GM23338 (cell line): ENCODE measurements at regions not wholly inside any gene's neighbourhood (a gene's known extent, or its start where the extent isn't known, plus 50 kb on each side); places are given as distances from the start of the nearest gene placed in this dataset.

ENCODE experiments used
- ATAC-seq: fragments of 200-7000 bp; cut with Tn5 transposase; 3 replicates; pipeline ENCODE4 v1.9.1; 2020
- DNase-seq: peaks from one replicate; pipeline ENCODE4 v3.0.0-alpha.2; 2015; ENCODE audit warnings: low spot score
- H2AFZ ChIP-seq: fragments of 200-600 bp; sonication (generic); 2 replicates; pipeline ENCODE4 v1.8.0; 2016; ENCODE audit warnings: antibody characterized with exemption, mild to moderate bottlenecking, moderate library complexity
- H3F3A ChIP-seq: fragments of 200-600 bp; sonication (generic); replicated peaks from 2 replicates; pipeline ENCODE4 v1.8.0; 2017; ENCODE audit warnings: antibody characterized with exemption, mixed run types, low read depth
- H3K27ac ChIP-seq: fragments of 200-600 bp; sonication (generic); 2 replicates; pipeline ENCODE4 v1.6.1; 2016; ENCODE audit warnings: low read depth
- H3K27me3 ChIP-seq: fragments of 200-600 bp; sonication (generic); 2 replicates; pipeline ENCODE4 v1.8.0; 2016; ENCODE audit warnings: mild to moderate bottlenecking, mixed run types, moderate library complexity; ENCODE audit not compliant: insufficient read depth
- H3K36me3 ChIP-seq: fragments of 200-600 bp; sonication (generic); 2 replicates; pipeline ENCODE4 v1.8.0; 2016; ENCODE audit warnings: mild to moderate bottlenecking; ENCODE audit not compliant: insufficient read depth
- H3K4me1 ChIP-seq: fragments of 200-600 bp; sonication (generic); 2 replicates; pipeline ENCODE4 v1.8.0; 2016; ENCODE audit warnings: mild to moderate bottlenecking, moderate library complexity; ENCODE audit not compliant: insufficient read depth
- H3K4me2 ChIP-seq: fragments of 200-600 bp; sonication (generic); 2 replicates; pipeline ENCODE4 v1.7.1; 2017; ENCODE audit warnings: mixed run types
- H3K4me3 ChIP-seq: fragments of 200-600 bp; sonication (generic); 2 replicates; pipeline ENCODE4 v1.6.1; 2016; ENCODE audit warnings: mixed run types
- H3K79me2 ChIP-seq: fragments of 200-600 bp; sonication (generic); replicated peaks from 2 replicates; pipeline ENCODE4 v1.8.0; 2017; ENCODE audit warnings: mild to moderate bottlenecking; ENCODE audit not compliant: insufficient read depth
- H3K9me2 ChIP-seq: fragments of 200-600 bp; sonication (generic); 2 replicates; pipeline ENCODE4 v1.8.0; 2017; ENCODE audit not compliant: insufficient read depth
- H4K20me1 ChIP-seq: fragments of 200-600 bp; sonication (generic); replicated peaks from 2 replicates; pipeline ENCODE4 v1.8.0; 2017; ENCODE audit warnings: mild to moderate bottlenecking; ENCODE audit not compliant: insufficient read depth
- H3K27ac Mint-ChIP-seq: 2 replicates; pipeline ENCODE4 v1.8.0; 2020; ENCODE audit warnings: inconsistent platforms, mild to moderate bottlenecking, moderate library complexity, mixed read lengths
- H3K27me3 Mint-ChIP-seq: 3 replicates; pipeline ENCODE4 v1.8.0; 2022; ENCODE audit warnings: low read depth, mild to moderate bottlenecking, moderate library complexity, mixed read lengths, inconsistent platforms; ENCODE audit not compliant: insufficient read depth, poor library complexity
- H3K36me3 Mint-ChIP-seq: 3 replicates; pipeline ENCODE4 v1.8.0; 2021; ENCODE audit warnings: low read depth, mild to moderate bottlenecking, inconsistent platforms, moderate library complexity, mixed read lengths
- H3K4me1 Mint-ChIP-seq: 3 replicates; pipeline ENCODE4 v1.8.0; 2020; ENCODE audit warnings: mild to moderate bottlenecking, inconsistent platforms, mixed read lengths
- H3K4me3 Mint-ChIP-seq: 3 replicates; pipeline ENCODE4 v1.8.0; 2021; ENCODE audit warnings: moderate library complexity, mild to moderate bottlenecking, inconsistent platforms, mixed read lengths
- H3K9me3 Mint-ChIP-seq: 3 replicates; pipeline ENCODE4 v1.8.0; 2020; ENCODE audit warnings: moderate library complexity, mild to moderate bottlenecking, inconsistent platforms, mixed read lengths
- CREB1 ChIP-seq: fragments of 250-450 bp; sonication (Bioruptor Pico); IDR thresholded peaks from 2 replicates; pipeline ENCODE4 v1.5.0; 2020; ENCODE audit warnings: low read depth, mild to moderate bottlenecking, moderate library complexity
- EZH2 ChIP-seq: fragments of 200-600 bp; sonication (generic); IDR thresholded peaks from one replicate; pipeline ENCODE4 v1.8.0; 2017; ENCODE audit warnings: antibody characterized with exemption, mild to moderate bottlenecking, low read depth; ENCODE audit not compliant: unreplicated experiment
- JUNB ChIP-seq: IDR thresholded peaks from one replicate; pipeline ENCODE4 v1.6.1; 2016; ENCODE audit warnings: antibody characterized with exemption; ENCODE audit not compliant: unreplicated experiment
- NANOG ChIP-seq: IDR thresholded peaks from 2 replicates; pipeline ENCODE4 v1.6.1; 2016; ENCODE audit warnings: antibody characterized with exemption, borderline replicate concordance
- POLR2AphosphoS5 ChIP-seq: IDR thresholded peaks from 2 replicates; pipeline ENCODE4 v1.6.1; 2016; ENCODE audit warnings: antibody characterized with exemption, low read depth
- STAT1 ChIP-seq: IDR thresholded peaks from one replicate; pipeline ENCODE4 v1.6.1; 2016; ENCODE audit warnings: antibody characterized with exemption; ENCODE audit not compliant: unreplicated experiment
- ZNF331 ChIP-seq: fragments of 250-450 bp; sonication (Bioruptor Pico); IDR thresholded peaks from 2 replicates; pipeline ENCODE4 v1.5.0; 2020; ENCODE audit warnings: low read depth, mild to moderate bottlenecking, moderate library complexity
- ZNF462 ChIP-seq: fragments of 250-450 bp; sonication (Bioruptor Pico); IDR thresholded peaks from 2 replicates; pipeline ENCODE4 v1.5.0; 2020; ENCODE audit warnings: mild to moderate bottlenecking, moderate library complexity
- TF ChIP-seq, protein P1 (sequence below), 2 experiments: fragments of 200-600 bp in 1 of 2; sonication (generic) in 1 of 2; conservative IDR thresholded peaks; 2 replicates each; pipeline versions ENCODE4 v1.5.1 to v1.6.1; 2016 to 2017; ENCODE audit warnings: antibody characterized with exemption in 2 of 2, low read depth in 2 of 2, mild to moderate bottlenecking in 2 of 2, moderate library complexity in 1 of 2

DNA sequence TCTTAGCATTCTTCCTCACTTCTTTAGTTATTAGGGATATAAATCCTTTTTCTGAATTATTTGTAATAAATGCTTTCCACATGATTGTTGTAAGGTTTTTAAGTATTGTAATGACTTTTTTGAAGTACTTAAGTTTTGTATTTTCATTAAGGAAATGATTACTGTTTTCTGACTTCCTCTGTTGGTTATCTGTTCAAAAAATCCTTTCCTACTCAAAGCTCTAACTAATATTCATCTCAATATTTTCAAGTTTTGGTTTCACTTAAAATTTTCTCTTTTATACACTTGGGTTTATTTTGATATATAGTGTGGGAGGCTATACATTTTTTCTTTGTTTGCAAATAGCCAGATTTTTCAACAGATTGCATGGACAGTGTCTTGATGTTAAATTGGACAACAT lies 59.9 kb upstream of the NHLH2 start:
- Histone ChIP-seq H3K79me2 (no peaks in the 10 kb centered on the region), H2AFZ (no peak overlapping the region), H3K27ac (no peak overlapping the region), H3K4me3 (no peak overlapping the region), H3K4me2 (no peak overlapping the region), H3K36me3 (no peaks in the 10 kb centered on the region), H3K27me3 (no peaks in the 10 kb centered on the region), H3F3A (no peaks in the 10 kb centered on the region), H4K20me1 (no peaks in the 10 kb centered on the region), H3K4me1 (no peaks in the 10 kb centered on the region), H3K9me2 (no peaks in the 10 kb centered on the region)
- Mint-ChIP-seq H3K36me3 (no peaks in the 10 kb centered on the region), H3K27ac (no peak overlapping the region), H3K9me3 (no peaks in the 10 kb centered on the region), H3K4me3 (no peak overlapping the region), H3K4me1 (peaks cover 4% of the 10 kb centered on the region; the same call in 1 of the 3 replicates), H3K27me3 (no peaks in the 10 kb centered on the region)
- ATAC-seq (no peak), DNase-seq (no peak)
- TF ChIP-seq, protein P1, sequence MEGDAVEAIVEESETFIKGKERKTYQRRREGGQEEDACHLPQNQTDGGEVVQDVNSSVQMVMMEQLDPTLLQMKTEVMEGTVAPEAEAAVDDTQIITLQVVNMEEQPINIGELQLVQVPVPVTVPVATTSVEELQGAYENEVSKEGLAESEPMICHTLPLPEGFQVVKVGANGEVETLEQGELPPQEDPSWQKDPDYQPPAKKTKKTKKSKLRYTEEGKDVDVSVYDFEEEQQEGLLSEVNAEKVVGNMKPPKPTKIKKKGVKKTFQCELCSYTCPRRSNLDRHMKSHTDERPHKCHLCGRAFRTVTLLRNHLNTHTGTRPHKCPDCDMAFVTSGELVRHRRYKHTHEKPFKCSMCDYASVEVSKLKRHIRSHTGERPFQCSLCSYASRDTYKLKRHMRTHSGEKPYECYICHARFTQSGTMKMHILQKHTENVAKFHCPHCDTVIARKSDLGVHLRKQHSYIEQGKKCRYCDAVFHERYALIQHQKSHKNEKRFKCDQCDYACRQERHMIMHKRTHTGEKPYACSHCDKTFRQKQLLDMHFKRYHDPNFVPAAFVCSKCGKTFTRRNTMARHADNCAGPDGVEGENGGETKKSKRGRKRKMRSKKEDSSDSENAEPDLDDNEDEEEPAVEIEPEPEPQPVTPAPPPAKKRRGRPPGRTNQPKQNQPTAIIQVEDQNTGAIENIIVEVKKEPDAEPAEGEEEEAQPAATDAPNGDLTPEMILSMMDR (conservative IDR thresholded peaks at IDR 0.05; ENCODE audit: low read depth in 2 of 2), result no peak
- no peak for TF ChIP-seq NANOG
- TF ChIP-seq STAT1, result no peak
- TF ChIP-seq ZNF462 (CRISPR knock-in tag), result no peak
- no peak for TF ChIP-seq POLR2AphosphoS5
- no peak for TF ChIP-seq ZNF331 (CRISPR knock-in tag)
- TF ChIP-seq JUNB, result no peak
- no peak for TF ChIP-seq CREB1 (CRISPR knock-in tag)
- TF ChIP-seq EZH2, result no peak
